GM12878 (cell line): ENCODE measurements at regions not wholly inside any gene's neighbourhood (a gene's known extent, or its start where the extent isn't known, plus 50 kb on each side); places are given as distances from the start of the nearest gene placed in this dataset.

ENCODE experiments used
- ATF2 ChIP-seq: IDR thresholded peaks from 2 replicates; pipeline ENCODE4 v1.6.1; 2012; ENCODE audit warnings: low read length, inconsistent platforms
- BHLHE40 ChIP-seq, 2 experiments: fragments of 450-650 bp in 1 of 2; IDR thresholded peaks; 2 replicates each; pipeline ENCODE4 v1.6.1; 2011 to 2017; ENCODE audit warnings: low read depth in 2 of 2, borderline replicate concordance in 1 of 2, improper control_type of control experiment in 1 of 2, low read length in 1 of 2, mild to moderate bottlenecking in 1 of 2
- EP300 ChIP-seq, 2 experiments: fragments of 150-350 bp in 1 of 2; IDR thresholded peaks; 2 replicates each; pipeline ENCODE4 v1.6.1; 2011 to 2012; ENCODE audit warnings: low read depth in 2 of 2, low read length in 2 of 2, borderline replicate concordance in 1 of 2, improper control_type of control experiment in 1 of 2, inconsistent platforms in 1 of 2; ENCODE audit not compliant: control insufficient read depth in 1 of 2
- HCFC1 ChIP-seq: fragments of 150-350 bp; IDR thresholded peaks from 2 replicates; pipeline ENCODE4 v1.6.1; 2014; ENCODE audit warnings: low read length
- POLR2A ChIP-seq: IDR thresholded peaks from 2 replicates; pipeline ENCODE4 v1.6.1; 2011; ENCODE audit warnings: low read depth, mild to moderate bottlenecking, low read length
- RAD21 ChIP-seq: IDR thresholded peaks from 2 replicates; pipeline ENCODE4 v1.6.1; 2011; ENCODE audit warnings: mild to moderate bottlenecking, low read depth, low read length, moderate library complexity; ENCODE audit not compliant: insufficient read depth
- SMARCA5 ChIP-seq: fragments of 450-650 bp; IDR thresholded peaks from 2 replicates; pipeline ENCODE4 v1.6.1; 2017; ENCODE audit warnings: mild to moderate bottlenecking
- SRF ChIP-seq, 2 experiments: IDR thresholded peaks; 2 replicates each; pipeline ENCODE4 v1.6.1; 2011; ENCODE audit warnings: low read depth in 2 of 2, low read length in 2 of 2, mild to moderate bottlenecking in 1 of 2, moderate library complexity in 1 of 2
- YBX1 ChIP-seq: fragments of 450-650 bp; IDR thresholded peaks from 2 replicates; pipeline ENCODE4 v1.6.1; 2016; ENCODE audit warnings: antibody characterized with exemption
- YY1 ChIP-seq: IDR thresholded peaks from 2 replicates; pipeline ENCODE4 v1.6.1; 2011; ENCODE audit warnings: low read depth, mild to moderate bottlenecking, low read length
- TF ChIP-seq, protein P1 (sequence below), 3 experiments: IDR thresholded peaks in 2 of 3; conservative IDR thresholded peaks in 1 of 3; 2 replicates each; pipeline ENCODE4 v1.5.1; 2011; ENCODE audit warnings: low read depth in 3 of 3, low read length in 3 of 3, mild to moderate bottlenecking in 3 of 3, control low read depth in 2 of 3, moderate library complexity in 2 of 3, inconsistent platforms in 1 of 3, mixed read lengths in 1 of 3; ENCODE audit not compliant: control insufficient read depth in 2 of 3, insufficient read depth in 1 of 3; ENCODE audit errors: extremely low read depth in 1 of 3
- TF ChIP-seq, protein P2 (sequence below): IDR thresholded peaks from 2 replicates; pipeline ENCODE4 v1.6.1; 2011; ENCODE audit warnings: low read depth, low read length, improper control_type of control experiment, borderline replicate concordance
- TF ChIP-seq, protein P3 (sequence below): IDR thresholded peaks from 2 replicates; pipeline ENCODE4 v1.6.1; 2011; ENCODE audit warnings: mild to moderate bottlenecking, low read depth, low read length, moderate library complexity; ENCODE audit not compliant: insufficient replicate concordance
- TF ChIP-seq, protein P4 (sequence below): fragments of 450-650 bp; IDR thresholded peaks from 2 replicates; pipeline ENCODE4 v1.6.1; 2017; ENCODE audit warnings: mild to moderate bottlenecking, moderate library complexity

DNA sequence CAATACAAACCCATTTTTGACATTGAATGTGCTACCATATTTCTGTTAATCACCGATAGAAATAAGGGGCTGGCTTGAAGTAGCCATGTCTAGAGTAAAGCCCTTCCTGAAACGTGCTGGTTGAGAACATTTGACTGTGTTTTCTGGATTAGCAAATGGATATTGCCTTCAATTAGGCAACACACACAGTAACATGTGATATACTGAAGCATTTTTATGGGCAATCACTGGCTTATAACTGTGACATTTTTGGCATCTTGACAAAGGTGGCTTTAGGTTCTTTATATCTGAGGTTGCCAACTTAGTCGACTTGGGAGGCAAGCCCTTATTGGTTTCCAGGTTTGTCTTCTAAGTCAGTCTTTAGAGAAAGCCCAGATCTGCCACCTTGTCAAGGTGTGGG, 292.9 kb downstream of the BTBD3 start:
- no peak for TF ChIP-seq HCFC1
- TF ChIP-seq, protein P1, sequence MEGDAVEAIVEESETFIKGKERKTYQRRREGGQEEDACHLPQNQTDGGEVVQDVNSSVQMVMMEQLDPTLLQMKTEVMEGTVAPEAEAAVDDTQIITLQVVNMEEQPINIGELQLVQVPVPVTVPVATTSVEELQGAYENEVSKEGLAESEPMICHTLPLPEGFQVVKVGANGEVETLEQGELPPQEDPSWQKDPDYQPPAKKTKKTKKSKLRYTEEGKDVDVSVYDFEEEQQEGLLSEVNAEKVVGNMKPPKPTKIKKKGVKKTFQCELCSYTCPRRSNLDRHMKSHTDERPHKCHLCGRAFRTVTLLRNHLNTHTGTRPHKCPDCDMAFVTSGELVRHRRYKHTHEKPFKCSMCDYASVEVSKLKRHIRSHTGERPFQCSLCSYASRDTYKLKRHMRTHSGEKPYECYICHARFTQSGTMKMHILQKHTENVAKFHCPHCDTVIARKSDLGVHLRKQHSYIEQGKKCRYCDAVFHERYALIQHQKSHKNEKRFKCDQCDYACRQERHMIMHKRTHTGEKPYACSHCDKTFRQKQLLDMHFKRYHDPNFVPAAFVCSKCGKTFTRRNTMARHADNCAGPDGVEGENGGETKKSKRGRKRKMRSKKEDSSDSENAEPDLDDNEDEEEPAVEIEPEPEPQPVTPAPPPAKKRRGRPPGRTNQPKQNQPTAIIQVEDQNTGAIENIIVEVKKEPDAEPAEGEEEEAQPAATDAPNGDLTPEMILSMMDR (IDR thresholded peaks at IDR 0.05 in 2 of 3, conservative IDR thresholded peaks at IDR 0.05 in 1 of 3; ENCODE audit: control insufficient read depth in 2 of 3, extremely low read depth in 1 of 3, insufficient read depth in 1 of 3, low read depth in 3 of 3, low read length in 3 of 3): no peak
- no peak for TF ChIP-seq YBX1
- TF ChIP-seq EP300 (IDR thresholded peaks at IDR 0.05; ENCODE audit: borderline replicate concordance in 1 of 2, control insufficient read depth in 1 of 2, low read depth in 2 of 2, low read length in 2 of 2): no peak
- TF ChIP-seq, protein P2, sequence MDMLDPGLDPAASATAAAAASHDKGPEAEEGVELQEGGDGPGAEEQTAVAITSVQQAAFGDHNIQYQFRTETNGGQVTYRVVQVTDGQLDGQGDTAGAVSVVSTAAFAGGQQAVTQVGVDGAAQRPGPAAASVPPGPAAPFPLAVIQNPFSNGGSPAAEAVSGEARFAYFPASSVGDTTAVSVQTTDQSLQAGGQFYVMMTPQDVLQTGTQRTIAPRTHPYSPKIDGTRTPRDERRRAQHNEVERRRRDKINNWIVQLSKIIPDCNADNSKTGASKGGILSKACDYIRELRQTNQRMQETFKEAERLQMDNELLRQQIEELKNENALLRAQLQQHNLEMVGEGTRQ: no peak
- TF ChIP-seq ATF2: no peak
- TF ChIP-seq, protein P3, sequence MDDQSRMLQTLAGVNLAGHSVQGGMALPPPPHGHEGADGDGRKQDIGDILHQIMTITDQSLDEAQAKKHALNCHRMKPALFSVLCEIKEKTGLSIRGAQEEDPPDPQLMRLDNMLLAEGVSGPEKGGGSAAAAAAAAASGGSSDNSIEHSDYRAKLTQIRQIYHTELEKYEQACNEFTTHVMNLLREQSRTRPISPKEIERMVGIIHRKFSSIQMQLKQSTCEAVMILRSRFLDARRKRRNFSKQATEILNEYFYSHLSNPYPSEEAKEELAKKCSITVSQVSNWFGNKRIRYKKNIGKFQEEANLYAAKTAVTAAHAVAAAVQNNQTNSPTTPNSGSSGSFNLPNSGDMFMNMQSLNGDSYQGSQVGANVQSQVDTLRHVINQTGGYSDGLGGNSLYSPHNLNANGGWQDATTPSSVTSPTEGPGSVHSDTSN: no peak
- no peak for TF ChIP-seq YY1
- TF ChIP-seq, protein P4, sequence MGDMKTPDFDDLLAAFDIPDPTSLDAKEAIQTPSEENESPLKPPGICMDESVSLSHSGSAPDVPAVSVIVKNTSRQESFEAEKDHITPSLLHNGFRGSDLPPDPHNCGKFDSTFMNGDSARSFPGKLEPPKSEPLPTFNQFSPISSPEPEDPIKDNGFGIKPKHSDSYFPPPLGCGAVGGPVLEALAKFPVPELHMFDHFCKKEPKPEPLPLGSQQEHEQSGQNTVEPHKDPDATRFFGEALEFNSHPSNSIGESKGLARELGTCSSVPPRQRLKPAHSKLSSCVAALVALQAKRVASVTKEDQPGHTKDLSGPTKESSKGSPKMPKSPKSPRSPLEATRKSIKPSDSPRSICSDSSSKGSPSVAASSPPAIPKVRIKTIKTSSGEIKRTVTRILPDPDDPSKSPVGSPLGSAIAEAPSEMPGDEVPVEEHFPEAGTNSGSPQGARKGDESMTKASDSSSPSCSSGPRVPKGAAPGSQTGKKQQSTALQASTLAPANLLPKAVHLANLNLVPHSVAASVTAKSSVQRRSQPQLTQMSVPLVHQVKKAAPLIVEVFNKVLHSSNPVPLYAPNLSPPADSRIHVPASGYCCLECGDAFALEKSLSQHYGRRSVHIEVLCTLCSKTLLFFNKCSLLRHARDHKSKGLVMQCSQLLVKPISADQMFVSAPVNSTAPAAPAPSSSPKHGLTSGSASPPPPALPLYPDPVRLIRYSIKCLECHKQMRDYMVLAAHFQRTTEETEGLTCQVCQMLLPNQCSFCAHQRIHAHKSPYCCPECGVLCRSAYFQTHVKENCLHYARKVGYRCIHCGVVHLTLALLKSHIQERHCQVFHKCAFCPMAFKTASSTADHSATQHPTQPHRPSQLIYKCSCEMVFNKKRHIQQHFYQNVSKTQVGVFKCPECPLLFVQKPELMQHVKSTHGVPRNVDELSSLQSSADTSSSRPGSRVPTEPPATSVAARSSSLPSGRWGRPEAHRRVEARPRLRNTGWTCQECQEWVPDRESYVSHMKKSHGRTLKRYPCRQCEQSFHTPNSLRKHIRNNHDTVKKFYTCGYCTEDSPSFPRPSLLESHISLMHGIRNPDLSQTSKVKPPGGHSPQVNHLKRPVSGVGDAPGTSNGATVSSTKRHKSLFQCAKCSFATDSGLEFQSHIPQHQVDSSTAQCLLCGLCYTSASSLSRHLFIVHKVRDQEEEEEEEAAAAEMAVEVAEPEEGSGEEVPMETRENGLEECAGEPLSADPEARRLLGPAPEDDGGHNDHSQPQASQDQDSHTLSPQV: no peak
- TF ChIP-seq BHLHE40 (IDR thresholded peaks at IDR 0.05; ENCODE audit: borderline replicate concordance in 1 of 2, low read depth in 2 of 2, low read length in 1 of 2): no peak
- no peak for TF ChIP-seq SRF (IDR thresholded peaks at IDR 0.05; ENCODE audit: low read depth in 2 of 2, low read length in 2 of 2)
- no peak for TF ChIP-seq RAD21
- no peak for TF ChIP-seq POLR2A
- no peak for TF ChIP-seq SMARCA5
